ENCODE measurements at regions not wholly inside any gene's neighbourhood (a gene's known extent, or its start where the extent isn't known, plus 50 kb on each side); places are given as distances from the start of the nearest gene placed in this dataset.

DNA sequence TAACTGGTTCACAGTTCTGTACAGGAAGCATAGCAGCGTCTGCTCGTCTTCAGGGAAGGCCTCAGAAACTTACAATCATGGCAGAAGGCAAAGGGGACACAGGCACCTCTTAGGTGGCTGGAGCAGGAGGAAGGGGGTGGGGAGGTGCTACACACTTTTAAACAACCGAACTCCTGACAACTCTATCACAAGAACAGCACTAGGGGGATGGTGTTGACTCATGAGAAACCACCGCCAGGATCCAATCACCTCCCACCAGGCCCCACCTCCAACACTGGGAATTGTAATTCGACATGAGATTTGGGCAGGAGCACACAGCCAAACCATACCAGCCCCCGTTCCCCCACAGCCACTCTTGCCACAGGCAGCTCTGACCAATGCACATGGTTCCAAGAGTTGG lies 306.3 kb upstream of the POU3F1 start:
- FAIRE-seq, result no peak
- no peak for DNase-seq (ENCODE audit: insufficient read length, low spot score)
- TF ChIP-seq, protein P1, sequence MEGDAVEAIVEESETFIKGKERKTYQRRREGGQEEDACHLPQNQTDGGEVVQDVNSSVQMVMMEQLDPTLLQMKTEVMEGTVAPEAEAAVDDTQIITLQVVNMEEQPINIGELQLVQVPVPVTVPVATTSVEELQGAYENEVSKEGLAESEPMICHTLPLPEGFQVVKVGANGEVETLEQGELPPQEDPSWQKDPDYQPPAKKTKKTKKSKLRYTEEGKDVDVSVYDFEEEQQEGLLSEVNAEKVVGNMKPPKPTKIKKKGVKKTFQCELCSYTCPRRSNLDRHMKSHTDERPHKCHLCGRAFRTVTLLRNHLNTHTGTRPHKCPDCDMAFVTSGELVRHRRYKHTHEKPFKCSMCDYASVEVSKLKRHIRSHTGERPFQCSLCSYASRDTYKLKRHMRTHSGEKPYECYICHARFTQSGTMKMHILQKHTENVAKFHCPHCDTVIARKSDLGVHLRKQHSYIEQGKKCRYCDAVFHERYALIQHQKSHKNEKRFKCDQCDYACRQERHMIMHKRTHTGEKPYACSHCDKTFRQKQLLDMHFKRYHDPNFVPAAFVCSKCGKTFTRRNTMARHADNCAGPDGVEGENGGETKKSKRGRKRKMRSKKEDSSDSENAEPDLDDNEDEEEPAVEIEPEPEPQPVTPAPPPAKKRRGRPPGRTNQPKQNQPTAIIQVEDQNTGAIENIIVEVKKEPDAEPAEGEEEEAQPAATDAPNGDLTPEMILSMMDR (IDR thresholded peaks at IDR 0.05; ENCODE audit: insufficient read depth, missing control alignments), result no peak

DNA sequence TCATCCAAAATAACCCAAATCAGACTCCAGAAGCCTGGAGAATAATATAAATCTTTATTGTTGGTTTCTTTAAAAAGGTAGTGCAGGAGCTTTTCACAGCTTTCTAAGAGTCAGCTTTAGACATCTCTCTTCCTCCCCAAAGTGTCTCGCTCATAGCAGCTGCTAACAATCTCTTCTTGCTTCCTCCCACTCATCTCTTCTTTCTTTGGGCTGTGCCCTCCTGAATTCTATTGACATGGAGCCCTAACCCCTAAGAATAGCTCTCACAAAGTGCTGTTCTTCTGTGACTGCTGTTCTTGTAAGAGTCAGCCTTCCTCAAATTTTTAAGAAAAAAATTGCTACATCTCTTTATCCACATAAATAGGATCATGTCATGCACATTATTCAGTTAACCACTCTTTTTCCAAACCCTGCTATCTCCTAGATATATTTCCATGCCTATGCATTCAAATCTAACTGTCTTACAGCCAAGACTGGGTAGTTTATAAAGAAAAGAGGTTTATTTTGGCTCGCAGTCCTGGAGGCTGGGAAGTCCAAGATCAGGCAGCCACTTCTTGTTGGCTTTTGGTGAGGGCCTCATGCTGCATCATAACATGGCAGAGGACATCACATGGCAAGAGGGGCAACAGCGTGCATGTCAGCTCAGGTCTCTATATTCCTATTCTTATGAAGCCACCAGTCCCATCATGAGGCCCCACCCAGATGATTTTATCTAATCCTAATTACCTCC lies 301.0 kb upstream of the POU3F1 start:
- no peak for FAIRE-seq
- TF ChIP-seq, protein P1 (IDR thresholded peaks at IDR 0.05; ENCODE audit: insufficient read depth, missing control alignments), result no peak
- DNase-seq (ENCODE audit: insufficient read length, low spot score), result no peak

DNA sequence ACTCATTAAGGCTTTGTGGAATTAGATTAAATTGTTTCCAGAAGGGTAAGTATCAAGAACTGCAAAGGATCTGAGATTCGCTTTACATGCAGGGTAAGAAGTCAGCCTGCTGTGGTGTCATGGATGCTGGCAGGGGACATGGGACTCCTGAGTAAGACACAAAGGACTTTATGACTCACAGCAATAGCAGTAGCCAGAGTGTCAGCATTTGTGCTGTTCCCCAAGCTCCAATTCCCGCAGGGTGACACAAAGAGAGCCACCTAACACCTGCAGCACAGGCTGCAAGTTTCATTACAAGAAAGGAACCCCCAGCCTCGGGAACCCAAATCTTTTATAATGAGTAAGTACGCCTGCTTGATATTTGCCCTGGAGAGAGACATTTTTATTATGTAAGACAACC lies 298.1 kb upstream of the POU3F1 start:
- TF ChIP-seq, protein P1 (IDR thresholded peaks at IDR 0.05; ENCODE audit: insufficient read depth, missing control alignments), result no peak
- DNase-seq (ENCODE audit: insufficient read length, low spot score) (no peak), FAIRE-seq (no peak)

DNA sequence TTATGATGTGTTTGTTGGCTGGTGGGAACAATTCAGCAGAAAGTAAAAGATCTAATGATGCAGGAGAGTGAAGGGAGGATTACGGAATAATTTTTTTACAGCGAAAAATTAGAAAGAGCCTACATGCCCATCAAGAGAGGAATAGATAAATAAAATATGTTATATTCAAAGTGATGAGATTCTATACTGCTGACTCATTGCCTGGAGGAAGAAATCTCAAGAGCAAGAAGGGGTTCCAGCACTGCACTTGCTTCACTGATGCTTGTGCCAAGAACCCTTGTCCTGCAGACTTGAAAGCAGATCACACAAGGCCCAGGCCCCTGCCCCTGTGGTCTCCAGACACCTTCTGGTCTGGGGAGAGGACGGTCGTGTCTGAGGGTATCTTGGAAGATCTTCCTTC lies 295.1 kb upstream of the POU3F1 start:
- no peak for DNase-seq (ENCODE audit: insufficient read length, low spot score)
- FAIRE-seq, result no peak
- TF ChIP-seq, protein P1 (IDR thresholded peaks at IDR 0.05; ENCODE audit: insufficient read depth, missing control alignments), result no peak

DNA sequence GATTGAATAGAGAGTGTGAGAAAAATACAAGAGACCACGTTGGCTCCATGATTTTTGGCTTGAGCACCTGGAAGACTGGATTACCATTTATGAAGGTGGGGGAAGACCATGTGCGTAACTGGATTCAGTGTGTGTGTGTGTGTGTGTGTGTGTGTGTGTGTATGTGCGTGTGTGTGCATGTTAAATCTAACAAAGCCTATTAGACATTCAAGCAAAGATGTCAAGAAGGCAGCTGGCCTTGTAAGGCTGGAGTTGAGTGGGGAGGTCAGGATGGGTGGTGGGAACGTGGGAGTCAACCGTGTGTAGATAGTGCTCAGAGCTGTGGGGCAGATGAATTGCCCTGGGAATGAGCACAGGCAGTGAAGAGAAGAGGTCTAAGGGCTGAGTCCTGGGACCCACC lies 293.8 kb upstream of the POU3F1 start:
- DNase-seq (ENCODE audit: insufficient read length, low spot score) (no peak), FAIRE-seq (no peak)
- TF ChIP-seq, protein P1 (IDR thresholded peaks at IDR 0.05; ENCODE audit: insufficient read depth, missing control alignments), result no peak

DNA sequence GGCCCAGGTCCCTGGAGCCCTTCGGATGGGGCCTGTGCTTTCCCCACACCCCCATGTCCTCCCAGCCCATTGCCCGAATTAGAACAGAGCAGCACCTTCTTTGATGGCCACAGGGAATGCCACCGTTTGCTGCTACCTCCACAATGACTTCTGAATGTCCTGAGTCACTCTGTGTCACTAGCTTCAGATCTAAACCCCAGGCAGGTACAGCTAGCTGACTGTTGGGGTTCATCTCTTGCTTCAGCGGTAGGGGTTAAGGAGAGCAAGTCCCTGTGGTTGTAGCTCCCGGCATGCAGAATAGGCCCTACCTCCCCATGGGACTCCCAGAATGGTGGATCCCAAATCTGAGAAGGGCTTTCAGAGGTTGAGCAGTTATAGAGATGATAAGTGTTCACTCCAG lies 291.1 kb upstream of the POU3F1 start:
- DNase-seq (ENCODE audit: insufficient read length, low spot score) (no peak), FAIRE-seq (no peak)
- TF ChIP-seq, protein P1 (IDR thresholded peaks at IDR 0.05; ENCODE audit: insufficient read depth, missing control alignments), result no peak

DNA sequence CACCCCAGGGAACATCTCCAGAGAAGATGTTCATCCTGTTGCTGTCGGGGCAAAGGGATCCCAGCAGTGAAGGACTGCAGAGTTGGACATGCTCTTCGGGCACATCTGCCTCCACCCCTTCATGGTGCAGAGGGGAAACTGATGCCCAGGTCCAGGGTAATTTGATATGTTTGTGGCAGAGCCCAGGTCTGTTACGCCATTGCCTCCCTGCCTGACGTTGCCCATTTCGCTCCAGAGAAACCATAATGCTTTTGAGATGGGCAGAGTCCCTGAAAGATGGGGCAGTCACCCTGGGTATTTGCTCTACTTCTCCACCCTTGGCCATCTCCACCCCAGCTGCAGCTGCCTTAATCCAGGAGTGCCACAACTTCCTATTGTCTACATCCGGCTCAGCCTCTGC lies 290.4 kb upstream of the POU3F1 start:
- TF ChIP-seq, protein P1 (IDR thresholded peaks at IDR 0.05; ENCODE audit: insufficient read depth, missing control alignments), result no peak
- DNase-seq (ENCODE audit: insufficient read length, low spot score) (no peak), FAIRE-seq (no peak)

Data from D721Med (cell line).